ENCODE measurements at regions not wholly inside any gene's neighbourhood (a gene's known extent, or its start where the extent isn't known, plus 50 kb on each side); places are given as distances from the start of the nearest gene placed in this dataset.

- no peak for DNase-seq (ENCODE audit: low read depth in 3 of 3, low spot score in 1 of 3)
Measured at GRCh38 chr10:120279196-120279595, 177.8 kb upstream of the PLPP4 start.

- no peak for DNase-seq (ENCODE audit: low read depth in 3 of 3, low spot score in 1 of 3)
Measured at GRCh38 chr10:120282421-120282820, 174.6 kb upstream of the PLPP4 start.

- no peak for DNase-seq (ENCODE audit: low read depth in 3 of 3, low spot score in 1 of 3)
Measured at GRCh38 chr10:120282846-120283492, 174.1 kb upstream of the PLPP4 start.

DNA sequence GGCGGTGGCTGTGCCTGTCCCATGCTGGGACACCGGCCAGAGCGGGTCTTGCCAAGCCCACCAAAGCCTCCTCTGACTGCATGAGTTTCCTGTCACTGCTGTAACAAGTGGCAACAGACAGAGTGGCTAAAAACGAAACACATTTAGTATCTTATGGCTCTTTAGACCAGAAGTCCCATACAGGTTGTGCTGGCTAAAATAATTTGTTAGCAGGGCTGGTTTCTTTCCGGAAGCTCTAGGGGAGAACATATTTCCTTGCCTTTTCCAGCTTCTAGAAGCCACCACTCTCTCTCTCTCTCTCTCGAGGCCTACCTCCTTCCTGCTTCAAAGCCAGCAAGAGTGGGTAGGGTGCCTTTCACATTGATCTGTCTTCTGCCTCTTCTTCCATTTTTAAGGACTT, 171.6 kb upstream of the PLPP4 start:
- no peak for DNase-seq (ENCODE audit: low read depth in 3 of 3, low spot score in 1 of 3)

DNA sequence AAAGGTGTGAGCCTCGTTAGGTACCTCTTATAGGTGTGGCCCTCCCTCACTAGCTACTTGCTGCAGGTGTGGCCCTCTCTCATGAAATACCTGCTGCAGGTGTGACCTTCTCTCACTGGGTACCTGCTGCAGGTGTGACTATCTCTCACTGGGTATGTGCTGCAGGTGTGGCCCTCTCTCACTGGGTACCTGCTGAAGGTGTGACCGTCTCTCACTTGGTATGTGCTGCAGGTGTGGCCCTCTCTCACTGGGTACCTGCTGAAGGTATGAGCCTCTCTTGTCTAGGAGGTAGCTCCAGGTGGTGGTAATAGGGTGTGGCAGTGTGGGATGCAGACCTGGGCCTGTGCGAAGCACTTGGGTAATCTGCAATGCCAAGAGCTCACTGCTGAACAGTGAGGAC, 170.7 kb upstream of the PLPP4 start:
- no peak for DNase-seq (ENCODE audit: low read depth in 3 of 3, low spot score in 1 of 3)

DNA sequence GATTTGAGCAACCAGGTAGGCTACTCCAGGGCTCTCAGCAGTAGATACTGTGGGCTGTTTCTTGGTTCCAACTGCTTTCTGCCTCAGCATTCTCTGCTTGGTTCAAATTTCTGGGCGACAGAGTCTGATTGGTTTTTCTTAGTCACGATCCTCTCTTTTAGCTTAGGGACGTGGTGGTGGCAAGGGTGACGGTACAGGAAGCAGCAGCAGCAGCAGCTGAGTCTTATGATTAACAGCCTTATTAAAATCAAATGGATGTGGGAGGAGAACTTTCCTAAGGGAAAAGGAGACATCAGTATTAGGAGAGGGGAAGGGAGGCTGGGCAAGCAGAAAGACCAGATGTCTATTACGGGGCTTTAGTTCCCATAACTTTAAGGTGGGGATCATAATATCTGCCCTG, 156.5 kb upstream of the PLPP4 start:
- DNase-seq (ENCODE audit: low read depth in 3 of 3, low spot score in 1 of 3), result no peak

DNA sequence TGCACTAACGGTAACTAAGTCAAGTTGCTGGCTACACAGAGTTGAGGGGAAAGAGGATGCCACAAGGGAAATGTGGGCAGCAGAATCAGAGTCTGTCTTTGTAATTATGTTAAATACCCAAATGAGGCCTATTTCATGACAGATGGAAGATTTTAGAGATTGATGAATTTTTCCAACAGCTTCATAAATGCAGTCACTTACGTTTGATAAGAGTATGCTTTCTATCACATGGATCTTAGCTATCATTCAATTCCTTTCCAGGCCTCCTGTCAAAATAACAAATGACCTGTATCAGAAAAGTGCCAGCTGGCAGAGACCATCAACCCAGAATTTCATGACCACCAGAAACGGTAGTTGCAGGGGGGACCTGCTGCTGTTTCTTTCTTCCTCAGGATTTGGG, 148.4 kb upstream of the PLPP4 start:
- no peak for DNase-seq (ENCODE audit: low read depth in 3 of 3, low spot score in 1 of 3)

GRCh38 chr10:120313715-120314114, 143.3 kb upstream of the PLPP4 start:
- no peak for DNase-seq (ENCODE audit: low read depth in 3 of 3, low spot score in 1 of 3)

DNA sequence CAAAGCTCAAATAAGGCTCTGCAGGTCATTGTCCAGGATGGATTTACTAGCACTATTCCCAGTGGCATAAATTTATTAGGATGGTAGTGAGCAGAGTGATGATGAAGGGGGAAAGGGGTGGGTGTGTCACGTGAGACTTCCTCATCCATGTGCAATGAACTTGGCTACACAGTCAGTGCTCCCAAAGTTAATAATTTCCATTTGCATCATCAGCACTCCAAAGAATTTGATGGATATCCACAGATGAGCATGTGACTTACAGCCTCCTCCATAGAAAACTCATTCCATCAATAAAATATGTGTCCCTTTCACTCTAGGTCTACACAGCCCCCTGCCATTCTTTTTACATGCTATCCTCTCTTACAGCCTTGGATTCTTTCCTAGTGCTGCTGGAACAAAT, 142.6 kb upstream of the PLPP4 start:
- DNase-seq (ENCODE audit: low read depth in 3 of 3, low spot score in 1 of 3), result no peak

- DNase-seq (ENCODE audit: low read depth in 3 of 3, low spot score in 1 of 3), result no peak
Measured at GRCh38 chr10:120318862-120319261, 138.2 kb upstream of the PLPP4 start.

GRCh38 chr10:120327675-120328074, 129.4 kb upstream of the PLPP4 start:
- no peak for DNase-seq (ENCODE audit: low read depth in 3 of 3, low spot score in 1 of 3)

GRCh38 chr10:120328647-120329046, 128.4 kb upstream of the PLPP4 start:
- DNase-seq (ENCODE audit: low read depth in 3 of 3, low spot score in 1 of 3), result no peak

- DNase-seq (ENCODE audit: low read depth in 3 of 3, low spot score in 1 of 3), result no peak
Measured at GRCh38 chr10:120335553-120335952, 121.5 kb upstream of the PLPP4 start.

DNA sequence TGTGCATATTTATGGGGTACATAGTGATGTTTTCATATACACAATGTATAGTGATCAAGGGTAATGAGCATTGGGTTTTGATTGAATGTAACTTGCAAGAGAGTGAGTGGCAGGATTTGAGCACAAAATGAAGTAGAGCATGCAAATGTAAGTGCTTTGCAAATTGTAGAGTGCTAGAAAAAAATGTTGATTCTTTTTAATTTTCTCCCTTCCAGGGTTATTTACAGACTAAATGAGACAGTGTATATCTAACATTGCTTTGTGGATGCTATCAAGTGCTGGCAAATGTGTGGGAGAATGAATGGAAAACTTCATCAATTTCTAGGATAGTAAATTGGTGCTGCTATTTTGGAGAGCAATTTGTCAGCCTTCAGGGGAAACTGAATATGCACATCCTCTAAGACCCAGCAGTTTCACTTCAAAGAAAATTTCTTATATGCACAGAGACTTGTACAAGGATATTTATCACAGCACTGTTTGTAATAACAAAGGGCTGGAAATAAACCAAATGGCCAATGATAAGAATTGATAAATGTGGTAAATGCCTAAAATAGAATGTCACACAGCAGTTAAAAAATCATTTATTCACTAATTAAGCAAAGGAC, 120.6 kb upstream of the PLPP4 start:
- no peak for DNase-seq (ENCODE audit: low read depth in 3 of 3, low spot score in 1 of 3)

- peak in 2 of 3 donors; percentile 8 to 29 for DNase-seq (ENCODE audit: low read depth in 3 of 3, low spot score in 1 of 3)
Measured at GRCh38 chr10:120336911-120337540, 120.0 kb upstream of the PLPP4 start.

GRCh38 chr10:120342115-120342714, 114.8 kb upstream of the PLPP4 start:
- DNase-seq (ENCODE audit: low read depth in 3 of 3, low spot score in 1 of 3), result no peak

DNA sequence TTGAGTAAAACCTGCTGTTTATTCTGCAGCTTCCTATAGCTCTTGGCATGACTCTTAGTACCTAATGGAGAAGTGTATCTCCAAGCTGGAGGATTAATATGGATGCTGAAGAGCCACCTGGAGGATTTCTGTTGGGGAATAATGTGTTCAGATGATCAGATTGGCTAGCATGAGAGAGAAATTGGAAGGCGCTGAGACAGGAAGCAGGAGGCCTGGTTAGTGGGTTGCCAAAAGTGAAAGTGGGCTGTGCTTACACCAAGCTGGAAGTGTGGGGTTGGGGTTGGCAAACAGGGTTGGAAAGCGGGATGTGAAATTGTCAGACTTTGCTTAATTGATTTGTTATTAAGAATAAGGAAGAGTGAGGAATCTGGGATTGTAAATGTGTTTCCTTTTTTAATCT, 111.8 kb upstream of the PLPP4 start:
- no peak for DNase-seq (ENCODE audit: low read depth in 3 of 3, low spot score in 1 of 3)

DNA sequence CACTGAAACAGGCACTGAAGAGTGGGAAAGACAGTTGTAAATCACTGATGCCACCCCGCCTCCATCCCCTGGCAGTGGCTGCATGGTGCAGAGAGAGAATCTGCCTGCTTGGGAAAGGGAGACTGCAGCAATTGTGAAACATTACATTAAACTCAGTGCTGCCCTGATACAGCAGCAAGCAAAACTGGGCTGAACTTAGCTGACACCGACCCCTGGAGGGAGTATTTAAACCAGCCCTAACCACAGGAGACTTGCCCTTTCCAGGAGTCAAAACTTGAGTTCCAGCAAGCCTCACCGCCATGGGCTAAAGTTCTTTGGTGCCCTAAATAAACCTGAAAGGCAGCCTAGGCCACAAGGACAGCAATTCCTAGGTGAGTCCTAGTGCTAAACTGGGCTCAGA, 109.4 kb upstream of the PLPP4 start:
- DNase-seq (ENCODE audit: low read depth in 3 of 3, low spot score in 1 of 3), result no peak

GRCh38 chr10:120349069-120349468, 108.0 kb upstream of the PLPP4 start:
- no peak for DNase-seq (ENCODE audit: low read depth in 3 of 3, low spot score in 1 of 3)

GRCh38 chr10:120355425-120355824, 101.6 kb upstream of the PLPP4 start:
- DNase-seq (ENCODE audit: low read depth in 3 of 3, low spot score in 1 of 3), result no peak

DNA sequence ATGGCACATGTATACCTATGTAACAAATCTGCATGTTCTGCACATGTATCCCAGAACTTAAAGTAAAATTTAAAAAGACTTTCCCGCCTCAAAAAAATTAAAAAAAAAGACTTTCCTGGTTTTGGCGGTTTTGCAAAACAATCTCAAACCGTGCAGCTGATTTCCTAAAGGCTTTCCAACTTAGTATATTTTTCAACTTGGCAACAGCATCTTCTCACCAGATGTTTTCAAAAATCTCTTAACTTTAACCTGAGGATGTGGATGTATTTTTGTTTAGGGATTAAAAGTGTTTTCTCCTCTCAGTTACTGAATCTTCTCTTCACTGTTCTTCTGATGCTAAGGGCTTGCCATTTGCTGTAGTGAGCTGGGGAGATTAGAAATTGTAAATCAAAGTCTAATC, 96.5 kb upstream of the PLPP4 start:
- no peak for DNase-seq (ENCODE audit: low read depth in 3 of 3, low spot score in 1 of 3)

DNA sequence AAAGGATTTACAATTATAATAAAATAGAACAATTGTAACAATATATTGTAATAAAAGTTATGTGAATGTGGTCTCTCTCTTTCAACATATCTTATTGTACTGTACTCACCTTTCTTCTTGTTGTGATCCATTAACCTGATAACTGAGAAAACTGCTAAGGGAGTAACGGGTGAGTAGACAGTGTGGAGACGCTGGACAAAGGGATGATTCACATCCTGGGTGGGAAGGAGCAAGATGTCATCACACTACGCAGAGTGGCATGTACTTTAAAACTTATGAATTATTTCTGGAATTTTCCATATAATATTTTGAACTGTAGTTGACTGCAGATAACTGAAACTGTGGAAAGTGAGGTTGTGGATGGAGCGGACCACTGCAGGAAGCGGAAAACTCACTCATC, 91.2 kb upstream of the PLPP4 start:
- no peak for DNase-seq (ENCODE audit: low read depth in 3 of 3, low spot score in 1 of 3)
